K562 (cell line): ENCODE measurements at regions not wholly inside any gene's neighbourhood (a gene's known extent, or its start where the extent isn't known, plus 50 kb on each side); places are given as distances from the start of the nearest gene placed in this dataset.

Experiments used
- SMARCA5 ChIP-seq: fragments of 450-650 bp; IDR thresholded peaks from 2 replicates; pipeline ENCODE4 v1.6.1; 2016
- ZNF175 ChIP-seq: fragments of 200-800 bp; sonication (Bioruptor generic); IDR thresholded peaks from 2 replicates; pipeline ENCODE4 v1.6.1; 2016; ENCODE audit warnings: low read depth, mild to moderate bottlenecking, missing genetic modification characterization, missing compliant biosample characterization

DNA sequence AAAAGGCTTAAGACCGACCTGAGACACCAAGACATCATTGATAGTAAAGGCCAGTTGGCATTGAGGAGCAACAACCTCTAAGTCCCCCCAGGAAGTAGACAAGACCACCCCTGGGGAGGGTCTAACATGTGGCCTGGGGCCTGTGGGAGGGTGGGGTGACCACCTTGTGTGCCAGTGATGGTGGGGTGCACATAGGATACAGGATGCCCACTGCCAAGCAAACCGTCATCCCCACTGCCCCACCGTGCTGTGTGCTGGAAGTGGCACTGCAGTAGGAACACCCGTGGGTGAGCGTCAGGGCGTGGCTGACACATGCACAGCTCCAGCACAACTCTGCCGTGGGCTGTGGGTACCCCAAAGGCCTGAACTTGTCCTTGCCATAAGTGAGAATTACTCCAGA, 84.3 kb upstream of the LGALSL start:
- TF ChIP-seq SMARCA5 (no peak), ZNF175 (CRISPR knock-in tag) (no peak)
